ENCODE measurements at regions not wholly inside any gene's neighbourhood (a gene's known extent, or its start where the extent isn't known, plus 50 kb on each side); places are given as distances from the start of the nearest gene placed in this dataset.

DNA sequence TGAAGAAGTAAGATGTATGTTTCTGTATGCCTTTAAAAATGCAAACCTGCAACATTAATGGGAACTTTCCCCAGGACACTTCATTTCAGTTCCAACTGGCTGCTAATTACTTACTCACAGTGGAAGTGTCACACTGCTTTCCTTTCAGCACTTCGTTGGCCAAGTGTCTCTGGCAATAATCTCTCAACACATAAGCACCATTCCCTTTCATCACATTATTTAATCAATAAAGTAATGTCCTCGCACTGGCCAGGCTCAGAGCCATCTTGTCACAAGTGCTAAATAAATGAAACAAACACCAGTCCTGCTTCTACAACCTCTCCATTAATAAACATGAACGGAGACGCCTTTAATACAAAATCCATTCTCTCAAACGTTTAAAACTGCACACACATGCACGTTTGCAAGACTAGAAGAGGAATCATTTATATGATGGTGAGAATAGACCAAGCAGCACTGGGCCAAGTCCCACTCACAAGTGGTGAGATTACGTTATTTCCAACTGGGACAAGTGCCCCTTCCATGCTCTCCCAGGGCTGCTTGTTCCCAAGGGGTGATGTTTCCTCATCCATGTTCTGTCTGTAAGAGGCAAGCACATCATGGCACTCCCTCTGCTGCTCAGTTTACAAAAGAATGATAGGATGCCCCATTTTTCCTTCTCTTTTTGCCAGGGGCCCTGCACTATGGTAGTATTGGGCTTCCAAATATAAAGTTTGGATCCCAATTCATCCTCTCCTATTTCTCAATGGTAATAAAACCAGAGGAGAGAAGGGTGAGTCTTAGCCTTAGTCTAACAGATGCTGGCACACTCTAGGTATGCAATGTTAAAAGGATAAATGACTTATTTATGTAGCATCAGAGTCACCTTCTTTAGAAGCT lies 56.8 kb upstream of the ETAA1 start:
- H3K27ac ChIP-seq (ENCODE audit: low read depth, low read length): no peak overlapping the region
- no peak overlapping the region for H3K4me3 ChIP-seq (ENCODE audit: low read length)
- no peaks in the 10 kb centered on the region for H3K36me3 ChIP-seq (ENCODE audit: control insufficient read depth, insufficient read depth, low read length)
- Mint-ChIP-seq H3K9me3 (peaks cover 9% of the 10 kb centered on the region), H3K27me3 (ENCODE audit: insufficient read depth) (no peaks in the 10 kb centered on the region), H3K27ac (no peak overlapping the region), H3K4me1 (peaks cover 3% of the 10 kb centered on the region), H3K36me3 (ENCODE audit: low read depth) (peaks cover 8% of the 10 kb centered on the region), H3K4me3 (no peak overlapping the region)
- TF ChIP-seq, protein P1, sequence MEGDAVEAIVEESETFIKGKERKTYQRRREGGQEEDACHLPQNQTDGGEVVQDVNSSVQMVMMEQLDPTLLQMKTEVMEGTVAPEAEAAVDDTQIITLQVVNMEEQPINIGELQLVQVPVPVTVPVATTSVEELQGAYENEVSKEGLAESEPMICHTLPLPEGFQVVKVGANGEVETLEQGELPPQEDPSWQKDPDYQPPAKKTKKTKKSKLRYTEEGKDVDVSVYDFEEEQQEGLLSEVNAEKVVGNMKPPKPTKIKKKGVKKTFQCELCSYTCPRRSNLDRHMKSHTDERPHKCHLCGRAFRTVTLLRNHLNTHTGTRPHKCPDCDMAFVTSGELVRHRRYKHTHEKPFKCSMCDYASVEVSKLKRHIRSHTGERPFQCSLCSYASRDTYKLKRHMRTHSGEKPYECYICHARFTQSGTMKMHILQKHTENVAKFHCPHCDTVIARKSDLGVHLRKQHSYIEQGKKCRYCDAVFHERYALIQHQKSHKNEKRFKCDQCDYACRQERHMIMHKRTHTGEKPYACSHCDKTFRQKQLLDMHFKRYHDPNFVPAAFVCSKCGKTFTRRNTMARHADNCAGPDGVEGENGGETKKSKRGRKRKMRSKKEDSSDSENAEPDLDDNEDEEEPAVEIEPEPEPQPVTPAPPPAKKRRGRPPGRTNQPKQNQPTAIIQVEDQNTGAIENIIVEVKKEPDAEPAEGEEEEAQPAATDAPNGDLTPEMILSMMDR (conservative IDR thresholded peaks at IDR 0.05): no peak
- no peaks in the 10 kb centered on the region for H3K4me1 ChIP-seq (ENCODE audit: control insufficient read depth, insufficient read depth, low read length)
- DNase-seq: no peak
- H3K9me3 ChIP-seq (ENCODE audit: control insufficient read depth, low read length): peaks cover 14% of the 10 kb centered on the region
- no peaks in the 10 kb centered on the region for H3K27me3 ChIP-seq (ENCODE audit: control insufficient read depth, insufficient read depth, low read length, poor library complexity, severe bottlenecking)
- whole genome bisulfite sequencing, 2 experiments (ENCODE audit: insufficient coverage in 1 of 2, insufficient read length in 1 of 2): 87 to 92% methylated on average over 2 to 7 of the region's 7 CpGs
- no peak overlapping the region for H3K9ac ChIP-seq (ENCODE audit: extremely low read depth, low read length, poor library complexity, severe bottlenecking)

DNA sequence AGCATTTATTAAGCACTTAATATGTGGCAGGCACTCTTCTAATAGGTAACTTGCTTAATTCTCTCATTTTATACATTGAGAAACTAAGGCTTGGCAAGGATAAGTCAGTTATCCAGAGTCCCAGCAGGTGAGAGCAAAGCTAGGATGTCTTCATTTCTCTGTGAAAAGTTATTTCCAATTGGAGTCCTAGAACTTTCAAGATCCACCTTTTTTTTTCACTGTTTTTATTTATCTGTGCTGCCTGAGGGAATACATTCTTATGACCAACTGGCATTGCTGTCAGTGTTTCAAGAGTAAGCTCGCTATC lies 56.2 kb upstream of the ETAA1 start:
- Histone ChIP-seq H3K27me3 (ENCODE audit: control insufficient read depth, insufficient read depth, low read length, poor library complexity, severe bottlenecking) (no peaks in the 10 kb centered on the region), H3K9ac (ENCODE audit: extremely low read depth, low read length, poor library complexity, severe bottlenecking) (no peak overlapping the region), H3K4me1 (ENCODE audit: control insufficient read depth, insufficient read depth, low read length) (no peaks in the 10 kb centered on the region), H3K27ac (ENCODE audit: low read depth, low read length) (no peak overlapping the region), H3K36me3 (ENCODE audit: control insufficient read depth, insufficient read depth, low read length) (no peaks in the 10 kb centered on the region), H3K4me3 (ENCODE audit: low read length) (no peak overlapping the region), H3K9me3 (ENCODE audit: control insufficient read depth, low read length) (peaks cover 14% of the 10 kb centered on the region)
- DNase-seq: no peak
- WGBS, 2 experiments (ENCODE audit: insufficient coverage in 1 of 2, insufficient read length in 1 of 2): 91% methylated on average over 1 of the region's 1 CpG; no CpG with 5 or more reads in 1 of the 2 experiments
- H3K4me3 Mint-ChIP-seq: no peak overlapping the region
- peaks cover 9% of the 10 kb centered on the region for H3K9me3 Mint-ChIP-seq
- peaks cover 3% of the 10 kb centered on the region for H3K4me1 Mint-ChIP-seq
- no peaks in the 10 kb centered on the region for H3K27me3 Mint-ChIP-seq (ENCODE audit: insufficient read depth)
- H3K36me3 Mint-ChIP-seq (ENCODE audit: low read depth): peaks cover 8% of the 10 kb centered on the region
- TF ChIP-seq, protein P1 (conservative IDR thresholded peaks at IDR 0.05): no peak
- H3K27ac Mint-ChIP-seq: no peak overlapping the region

- H3K36me3 ChIP-seq (ENCODE audit: control insufficient read depth, insufficient read depth, low read length): no peaks in the 10 kb centered on the region
Observed at GRCh38 chr2:67341336-67341735, 55.8 kb upstream of the ETAA1 start.

More at GRCh38 chr2:67341336-67341735, 55.8 kb upstream of the ETAA1 start:
- H3K36me3 Mint-ChIP-seq (ENCODE audit: low read depth): peaks cover 8% of the 10 kb centered on the region
- H3K9me3 Mint-ChIP-seq: peaks cover 9% of the 10 kb centered on the region
- Histone ChIP-seq H3K9ac (ENCODE audit: extremely low read depth, low read length, poor library complexity, severe bottlenecking) (no peak overlapping the region), H3K9me3 (ENCODE audit: control insufficient read depth, low read length) (peaks cover 14% of the 10 kb centered on the region), H3K4me3 (ENCODE audit: low read length) (no peak overlapping the region), H3K27ac (ENCODE audit: low read depth, low read length) (no peak overlapping the region), H3K4me1 (ENCODE audit: control insufficient read depth, insufficient read depth, low read length) (no peaks in the 10 kb centered on the region), H3K27me3 (ENCODE audit: control insufficient read depth, insufficient read depth, low read length, poor library complexity, severe bottlenecking) (no peaks in the 10 kb centered on the region)
- no peak overlapping the region for H3K27ac Mint-ChIP-seq
- no peaks in the 10 kb centered on the region for H3K27me3 Mint-ChIP-seq (ENCODE audit: insufficient read depth)
- no peak overlapping the region for H3K4me3 Mint-ChIP-seq
- H3K4me1 Mint-ChIP-seq: peaks cover 3% of the 10 kb centered on the region
- DNase-seq: no peak
- 94 to 100% methylated on average over 2 of the region's 2 CpGs for WGBS, 2 experiments (ENCODE audit: insufficient coverage in 1 of 2, insufficient read length in 1 of 2)
- TF ChIP-seq, protein P1 (conservative IDR thresholded peaks at IDR 0.05): no peak
